ENCODE measurements at regions not wholly inside any gene's neighbourhood (a gene's known extent, or its start where the extent isn't known, plus 50 kb on each side); places are given as distances from the start of the nearest gene placed in this dataset.

GRCh38 chr17:79482727-79483521, 127.9 kb downstream of the RBFOX3 start:
- WGBS, 2 donors: 24 to 28% methylated on average over 17 of the region's 17 CpGs

GRCh38 chr17:79479876-79480275, 131.0 kb downstream of the RBFOX3 start:
- DNase-seq (ENCODE audit: low spot score in 2 of 2): no peak
- Histone ChIP-seq H3K4me3 (no peak overlapping the region), H3K9me3 (no peaks in the 10 kb centered on the region), H3K27me3 (peaks cover 0 to 44% of the 10 kb centered on the region in 2 donors), H3K36me3 (no peaks in the 10 kb centered on the region), H3K27ac (no peak overlapping the region), H3K4me1 (no peaks in the 10 kb centered on the region)
- TF ChIP-seq POLR2A (IDR thresholded peaks at IDR 0.05) (no peak), CTCF (IDR thresholded peaks at IDR 0.05) (no peak), EP300 (IDR thresholded peaks at IDR 0.05) (no peak)
- 83 to 93% methylated on average over 8 to 10 of the region's 10 CpGs for WGBS, 2 donors

More at GRCh38 chr17:79482727-79483521, 127.9 kb downstream of the RBFOX3 start:
- Histone ChIP-seq H3K4me1 (no peaks in the 10 kb centered on the region), H3K36me3 (no peaks in the 10 kb centered on the region), H3K27me3 (peaks cover 0 to 55% of the 10 kb centered on the region in 2 donors), H3K27ac (no peak overlapping the region), H3K9me3 (no peaks in the 10 kb centered on the region), H3K4me3 (no peak overlapping the region)
- no peak for DNase-seq (ENCODE audit: low spot score in 2 of 2)
- TF ChIP-seq EP300 (IDR thresholded peaks at IDR 0.05) (no peak), POLR2A (IDR thresholded peaks at IDR 0.05) (no peak), CTCF (IDR thresholded peaks at IDR 0.05) (no peak)

- no peak for DNase-seq (ENCODE audit: low spot score in 2 of 2)
- TF ChIP-seq CTCF (IDR thresholded peaks at IDR 0.05) (no peak), POLR2A (IDR thresholded peaks at IDR 0.05) (no peak), EP300 (IDR thresholded peaks at IDR 0.05) (no peak)
- H3K4me3 ChIP-seq: no peak overlapping the region
- no peaks in the 10 kb centered on the region for H3K9me3 ChIP-seq
- no peaks in the 10 kb centered on the region for H3K4me1 ChIP-seq
- H3K36me3 ChIP-seq: no peaks in the 10 kb centered on the region
- H3K27ac ChIP-seq: no peak overlapping the region
- 65 to 68% methylated on average over 9 of the region's 9 CpGs for WGBS, 2 donors
- peaks cover 0 to 40% of the 10 kb centered on the region in 2 donors for H3K27me3 ChIP-seq
Observed at GRCh38 chr17:79478841-79479240, 132.0 kb downstream of the RBFOX3 start.

- H3K9me3 ChIP-seq: no peaks in the 10 kb centered on the region
- peaks cover 0 to 36% of the 10 kb centered on the region in 2 donors for H3K27me3 ChIP-seq
- no peak overlapping the region for H3K4me3 ChIP-seq
- H3K36me3 ChIP-seq: no peaks in the 10 kb centered on the region
- H3K27ac ChIP-seq: no peak overlapping the region
- DNase-seq (ENCODE audit: low spot score in 2 of 2): no peak
- no peak for TF ChIP-seq CTCF (IDR thresholded peaks at IDR 0.05)
- no peak for TF ChIP-seq POLR2A (IDR thresholded peaks at IDR 0.05)
- no peak for TF ChIP-seq EP300 (IDR thresholded peaks at IDR 0.05)
- H3K4me1 ChIP-seq: no peaks in the 10 kb centered on the region
- WGBS, 2 donors: 45 to 52% methylated on average over 22 of the region's 22 CpGs
Observed at GRCh38 chr17:79478051-79478461, 132.8 kb downstream of the RBFOX3 start.

GRCh38 chr17:79476074-79476652, 134.7 kb downstream of the RBFOX3 start:
- Histone ChIP-seq H3K36me3 (no peaks in the 10 kb centered on the region), H3K27ac (no peak overlapping the region), H3K9me3 (no peaks in the 10 kb centered on the region), H3K27me3 (peaks cover 0 to 24% of the 10 kb centered on the region in 2 donors), H3K4me1 (no peaks in the 10 kb centered on the region), H3K4me3 (no peak overlapping the region)
- 21% methylated on average over 13 of the region's 13 CpGs for WGBS, 2 donors
- DNase-seq (ENCODE audit: low spot score in 2 of 2): no peak
- TF ChIP-seq CTCF (IDR thresholded peaks at IDR 0.05) (no peak), POLR2A (IDR thresholded peaks at IDR 0.05) (no peak), EP300 (IDR thresholded peaks at IDR 0.05) (no peak)

All from tibial nerve (tissue), 4 donors.